Occipital lobe (tissue), 1 donor: ENCODE measurements at regions not wholly inside any gene's neighbourhood (a gene's known extent, or its start where the extent isn't known, plus 50 kb on each side); places are given as distances from the start of the nearest gene placed in this dataset.
"Not testable (repeated sequence)": the region's sequence is repeated elsewhere in the genome, so short reads cannot be mapped to it uniquely, and the experiment has no call there.

Experiments
- DNase-seq: peaks from one replicate; lab custom pipeline; 2025; lab: John Stamatoyannopoulos, UW

GRCh38 chr16:26583803-26584202 is 482.9 kb upstream of the C16orf82 start:
- no peak for DNase-seq

DNA sequence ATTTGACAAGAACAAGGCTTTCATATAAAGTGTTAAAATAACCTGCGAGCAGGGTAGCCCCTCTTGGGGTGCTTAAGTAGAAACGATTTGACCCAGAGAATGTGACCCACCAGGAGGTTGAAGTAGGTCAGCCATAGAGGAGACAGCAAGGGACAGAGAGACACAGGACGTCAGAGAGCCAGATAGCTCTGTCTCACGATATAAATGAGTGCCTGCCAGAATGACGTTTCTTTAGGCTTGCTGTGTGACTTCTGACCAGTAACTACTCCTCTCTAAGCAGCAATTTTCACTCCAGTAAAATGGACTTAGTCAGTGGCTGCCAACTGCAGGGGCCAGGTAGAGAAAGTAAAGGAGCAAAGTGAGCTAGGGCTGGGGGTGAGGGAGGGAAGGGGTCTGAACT is 473.0 kb upstream of the C16orf82 start:
- DNase-seq, result no peak

- no peak for DNase-seq
Measured at GRCh38 chr16:26594666-26595065, 472.1 kb upstream of the C16orf82 start.

- DNase-seq, result no peak
Measured at GRCh38 chr16:26595199-26595598, 471.5 kb upstream of the C16orf82 start.

- not testable (repeated sequence) for DNase-seq
Measured at GRCh38 chr16:26596033-26596432, 470.7 kb upstream of the C16orf82 start.

- no peak for DNase-seq
Measured at GRCh38 chr16:26598061-26598460, 468.7 kb upstream of the C16orf82 start.

- no peak for DNase-seq
Measured at GRCh38 chr16:26598998-26599784, 467.5 kb upstream of the C16orf82 start.

DNA sequence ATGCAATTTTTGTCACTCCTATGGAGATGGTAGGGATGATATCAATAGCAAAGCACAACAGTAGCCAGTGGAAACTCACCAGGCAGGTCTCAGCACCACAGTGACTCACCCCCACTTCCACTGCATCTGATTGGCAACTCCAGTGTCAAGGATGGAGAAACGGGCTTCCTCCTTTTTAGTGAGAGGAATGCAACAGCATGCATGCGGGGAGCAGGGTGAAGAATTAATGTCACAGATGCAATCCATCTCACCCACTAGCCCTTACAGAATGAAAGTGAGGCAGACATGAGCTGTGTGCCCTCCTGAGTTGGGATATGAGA is 467.0 kb upstream of the C16orf82 start:
- no peak for DNase-seq

DNA sequence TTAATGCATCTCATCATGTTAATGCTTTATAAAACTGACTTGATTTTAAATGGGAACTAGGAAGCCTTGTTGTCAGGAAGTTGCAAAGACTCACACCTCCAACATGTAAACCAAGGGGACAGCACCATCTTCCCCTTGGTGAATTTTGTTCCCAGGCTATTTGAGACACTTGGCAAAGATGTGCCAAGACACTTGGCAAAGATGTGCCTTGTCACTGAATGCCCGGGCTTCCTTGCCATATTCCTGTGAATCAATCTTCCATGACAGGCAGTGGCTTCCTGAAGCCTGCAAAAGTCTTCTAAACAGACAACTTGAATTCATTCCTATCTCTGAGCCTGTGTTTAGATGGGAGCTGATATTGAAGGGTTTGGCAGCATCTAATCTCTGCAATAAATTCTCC is 465.4 kb upstream of the C16orf82 start:
- DNase-seq, result no peak

GRCh38 chr16:26605626-26606271 is 461.0 kb upstream of the C16orf82 start:
- no peak for DNase-seq

DNA sequence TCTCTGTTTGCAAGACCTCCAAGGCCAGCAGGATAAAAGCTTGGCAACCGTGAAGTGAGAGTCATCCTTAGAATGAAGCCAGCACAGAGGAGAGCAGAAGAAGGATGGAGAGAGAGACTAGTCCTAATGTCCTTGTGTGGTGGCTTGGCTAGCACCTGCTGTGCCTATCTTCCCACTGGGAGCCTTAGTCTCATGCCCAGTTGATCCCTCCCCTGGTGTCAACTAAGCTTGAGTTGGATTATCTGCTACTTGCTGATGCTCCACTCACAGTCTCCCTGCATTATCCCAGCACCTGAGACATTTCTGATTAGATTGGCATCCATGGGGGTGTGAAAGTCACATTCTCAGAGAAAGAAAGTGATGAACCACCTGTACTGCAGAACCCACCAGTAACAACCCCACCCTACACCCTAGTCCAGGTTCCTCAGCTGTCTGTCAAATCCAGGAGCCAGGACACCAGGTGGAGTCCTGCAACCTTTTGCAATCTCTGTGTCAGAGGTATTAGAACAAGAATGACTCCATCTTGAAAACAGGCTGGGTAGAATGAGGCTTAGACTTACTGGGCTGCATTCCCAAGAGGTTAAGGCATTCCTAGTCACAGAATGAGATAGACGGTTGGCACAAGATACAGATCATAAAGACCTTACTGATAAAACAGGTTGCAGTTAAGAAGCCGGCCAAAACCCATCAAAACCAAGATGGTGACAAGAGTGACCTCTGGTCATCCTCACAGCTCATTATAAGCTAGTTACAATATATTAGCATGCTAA is 460.2 kb upstream of the C16orf82 start:
- DNase-seq, result no peak

DNA sequence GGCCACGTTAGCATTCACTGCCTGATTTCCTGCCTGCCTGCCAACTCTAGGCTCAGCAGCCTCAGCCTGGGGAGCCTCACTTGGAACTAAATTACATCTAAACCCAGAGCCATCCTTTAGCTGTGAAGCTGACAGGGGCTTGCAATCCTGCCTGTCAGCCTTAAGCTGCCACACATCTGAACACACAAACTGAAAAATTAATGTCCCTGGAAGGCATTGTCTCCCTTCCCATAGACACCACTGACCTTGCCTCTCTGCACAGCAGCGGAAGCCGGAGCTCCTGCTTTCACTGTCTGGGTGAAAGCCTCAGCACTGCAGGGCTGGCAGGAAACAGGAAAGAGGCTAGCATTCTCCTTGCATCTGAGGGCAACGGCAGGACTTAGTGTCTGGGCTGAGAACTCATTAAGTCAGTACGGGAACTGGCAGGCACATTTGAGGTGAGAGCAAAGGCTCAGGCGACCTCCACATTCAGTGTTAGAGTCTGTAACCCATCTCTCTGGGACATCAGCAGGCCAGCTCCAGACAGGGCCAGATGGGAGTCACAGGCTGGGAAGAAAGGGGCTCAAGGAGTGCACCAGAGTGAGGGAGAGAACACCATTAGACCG is 452.4 kb upstream of the C16orf82 start:
- no peak for DNase-seq

DNA sequence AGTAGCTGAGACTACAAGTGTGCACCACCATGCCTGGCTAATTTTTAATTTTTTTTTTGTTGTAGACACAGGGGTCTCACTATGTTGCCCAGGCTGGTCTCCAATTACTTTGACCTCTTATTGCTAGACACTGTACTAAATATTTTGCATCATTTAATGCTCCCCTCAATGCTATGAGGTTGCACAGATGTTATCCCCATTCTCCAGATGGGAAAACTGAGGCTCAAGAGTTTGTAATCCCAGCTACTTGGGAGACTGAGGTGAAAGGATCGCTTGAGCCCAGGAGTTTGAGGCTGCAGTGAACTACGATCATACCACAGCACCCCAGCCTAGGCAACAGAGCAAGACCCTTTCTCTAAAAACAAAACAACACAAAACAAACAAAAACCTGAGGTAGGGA is 443.3 kb upstream of the C16orf82 start:
- no peak for DNase-seq

- no peak for DNase-seq
Measured at GRCh38 chr16:26627958-26628357, 438.8 kb upstream of the C16orf82 start.

- DNase-seq, result not testable (repeated sequence)
Measured at GRCh38 chr16:26631365-26631764, 435.4 kb upstream of the C16orf82 start.

- no peak for DNase-seq
Measured at GRCh38 chr16:26642047-26642664, 424.6 kb upstream of the C16orf82 start.

DNA sequence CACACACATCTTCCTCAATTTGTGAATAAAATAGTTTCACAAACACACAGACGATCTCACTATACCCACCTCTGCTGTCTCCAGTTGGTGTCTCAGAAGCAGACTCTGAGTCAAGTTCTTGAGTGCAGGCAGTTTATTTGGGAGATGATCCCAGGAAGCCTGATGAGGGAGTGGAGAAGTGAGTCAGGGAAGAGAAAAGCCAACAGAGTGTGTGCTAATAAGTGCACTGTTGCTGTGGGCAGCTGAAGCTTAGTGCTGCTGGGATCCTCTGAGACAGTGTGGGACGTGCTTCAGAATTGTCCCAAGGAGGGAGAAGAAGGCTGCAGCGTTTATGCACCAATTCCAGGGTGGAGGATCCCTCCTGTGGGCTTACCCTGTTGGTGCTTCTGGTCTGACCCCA is 423.2 kb upstream of the C16orf82 start:
- no peak for DNase-seq

DNA sequence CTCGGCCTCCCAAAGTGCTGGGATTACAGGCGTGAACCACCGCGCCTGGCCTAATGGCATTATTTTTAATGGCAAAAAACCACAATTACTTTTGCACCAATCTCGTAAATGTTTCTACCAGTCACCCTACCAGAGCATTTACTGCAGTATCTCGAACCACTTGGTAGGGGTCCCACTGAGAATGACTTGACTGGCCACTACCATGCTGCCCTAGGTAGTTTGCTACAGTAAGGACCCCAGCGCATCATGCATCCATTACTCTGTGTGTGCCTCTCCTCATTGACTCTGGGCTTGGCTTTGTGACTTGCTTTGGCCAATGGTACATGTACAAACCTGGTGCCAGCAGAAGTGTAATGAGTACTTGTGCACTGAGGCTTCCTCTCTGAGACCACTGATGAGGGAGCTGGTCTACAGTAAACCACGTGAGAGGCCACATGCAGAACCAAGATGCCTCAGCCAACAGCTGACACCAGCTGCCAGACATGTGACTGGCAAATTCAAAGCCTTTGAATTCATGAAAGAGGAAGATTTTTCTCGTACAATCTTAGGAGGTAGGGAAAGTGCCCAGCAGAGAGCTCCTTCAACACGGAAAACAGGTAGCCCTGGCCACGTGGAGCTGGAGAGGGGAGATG is 421.7 kb upstream of the C16orf82 start:
- DNase-seq, result no peak

DNA sequence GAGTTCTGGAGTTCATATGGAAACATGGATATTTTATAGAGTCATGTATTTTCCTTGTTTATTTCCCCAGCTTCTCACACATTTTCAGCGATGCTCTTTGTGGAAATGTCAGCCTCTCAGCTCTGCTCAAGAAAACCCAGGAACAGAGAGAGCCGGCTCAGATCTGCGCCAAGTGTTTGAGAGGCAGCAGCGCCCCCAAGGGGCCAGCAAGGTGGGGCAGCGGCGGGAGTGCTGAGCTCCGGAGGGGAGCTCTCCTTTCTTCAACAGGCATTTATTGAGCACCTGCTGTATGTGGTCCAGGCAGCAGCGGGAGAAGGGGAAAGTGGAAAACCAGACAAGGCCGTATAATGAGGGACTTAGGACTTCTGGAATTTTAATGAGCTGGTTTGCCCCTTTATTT is 421.1 kb upstream of the C16orf82 start:
- DNase-seq, result peak; percentile 5

- DNase-seq, result no peak
Measured at GRCh38 chr16:26647870-26648269, 418.9 kb upstream of the C16orf82 start.

DNA sequence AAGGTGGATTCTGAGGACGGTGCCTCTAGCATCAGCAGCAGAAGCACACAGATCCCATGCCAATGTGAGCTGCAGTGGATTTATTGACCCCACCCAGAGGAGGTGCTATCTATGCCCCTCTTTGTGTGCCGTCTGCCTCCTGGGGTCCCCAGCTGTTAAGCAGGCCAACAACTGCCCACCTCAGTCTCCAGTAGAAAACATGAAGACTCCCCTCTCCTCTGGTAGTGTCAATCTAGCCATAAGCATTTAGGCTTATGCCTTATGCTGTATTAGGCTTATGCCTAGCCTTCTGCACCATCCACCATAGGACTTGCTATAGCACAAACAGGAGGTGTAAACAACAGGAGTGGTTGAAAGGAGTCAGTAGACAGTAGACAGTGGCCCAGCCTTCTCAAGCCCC is 417.9 kb upstream of the C16orf82 start:
- DNase-seq, result no peak
